ENCODE measurements at regions not wholly inside any gene's neighbourhood (a gene's known extent, or its start where the extent isn't known, plus 50 kb on each side); places are given as distances from the start of the nearest gene placed in this dataset.
"Not testable (repeated sequence)": the region's sequence is repeated elsewhere in the genome, so short reads cannot be mapped to it uniquely, and the experiment has no call there.

GRCh38 chrX:10676235-10676957 lies 56.0 kb upstream of the MID1 start:
- no peak for DNase-seq (ENCODE audit: low read depth, low spot score)

- DNase-seq (ENCODE audit: low read depth, low spot score): no peak
Observed at GRCh38 chrX:10677490-10677889, 57.1 kb upstream of the MID1 start.

GRCh38 chrX:10679387-10679786 lies 59.0 kb upstream of the MID1 start:
- no peak for DNase-seq (ENCODE audit: low read depth, low spot score)

GRCh38 chrX:10681167-10681566 lies 60.8 kb upstream of the MID1 start:
- DNase-seq (ENCODE audit: low read depth, low spot score): no peak

GRCh38 chrX:10683631-10684030 lies 63.2 kb upstream of the MID1 start:
- DNase-seq (ENCODE audit: low read depth, low spot score): not testable (repeated sequence)

- DNase-seq (ENCODE audit: low read depth, low spot score): no peak
Observed at GRCh38 chrX:10685923-10686595, 65.7 kb upstream of the MID1 start.

GRCh38 chrX:10691751-10692150 lies 71.4 kb upstream of the MID1 start:
- DNase-seq (ENCODE audit: low read depth, low spot score): not testable (repeated sequence)

- DNase-seq (ENCODE audit: low read depth, low spot score): no peak
Observed at GRCh38 chrX:10697616-10698317, 77.4 kb upstream of the MID1 start.

- no peak for DNase-seq (ENCODE audit: low read depth, low spot score)
Observed at GRCh38 chrX:10698318-10698640, 77.9 kb upstream of the MID1 start.

- DNase-seq (ENCODE audit: low read depth, low spot score): no peak
Observed at GRCh38 chrX:10702031-10702430, 81.6 kb upstream of the MID1 start.

GRCh38 chrX:10706342-10706741 lies 86.0 kb upstream of the MID1 start:
- not testable (repeated sequence) for DNase-seq (ENCODE audit: low read depth, low spot score)

- DNase-seq (ENCODE audit: low read depth, low spot score): no peak
Observed at GRCh38 chrX:10707773-10708172, 87.4 kb upstream of the MID1 start.

- DNase-seq (ENCODE audit: low read depth, low spot score): no peak
Observed at GRCh38 chrX:10709276-10709675, 88.9 kb upstream of the MID1 start.

- no peak for DNase-seq (ENCODE audit: low read depth, low spot score)
Observed at GRCh38 chrX:10714531-10714930, 94.1 kb upstream of the MID1 start.

GRCh38 chrX:10722851-10723250 lies 102.5 kb upstream of the MID1 start:
- DNase-seq (ENCODE audit: low read depth, low spot score): no peak

- DNase-seq (ENCODE audit: low read depth, low spot score): no peak
Observed at GRCh38 chrX:10725071-10725470, 104.7 kb upstream of the MID1 start.

- DNase-seq (ENCODE audit: low read depth, low spot score): no peak
Observed at GRCh38 chrX:10726647-10727046, 106.3 kb upstream of the MID1 start.

GRCh38 chrX:10728806-10729389 lies 108.5 kb upstream of the MID1 start:
- DNase-seq (ENCODE audit: low read depth, low spot score): no peak

GRCh38 chrX:10739426-10739825 lies 119.0 kb upstream of the MID1 start:
- DNase-seq (ENCODE audit: low read depth, low spot score): no peak

GRCh38 chrX:10741003-10741402 lies 120.6 kb upstream of the MID1 start:
- DNase-seq (ENCODE audit: low read depth, low spot score): no peak

- DNase-seq (ENCODE audit: low read depth, low spot score): no peak
Observed at GRCh38 chrX:10741550-10741949, 121.2 kb upstream of the MID1 start.

- no peak for DNase-seq (ENCODE audit: low read depth, low spot score)
Observed at GRCh38 chrX:10743476-10743875, 123.1 kb upstream of the MID1 start.

- no peak for DNase-seq (ENCODE audit: low read depth, low spot score)
Observed at GRCh38 chrX:10744007-10744406, 123.6 kb upstream of the MID1 start.
